GM19452 (cell line): ENCODE measurements at regions not wholly inside any gene's neighbourhood (a gene's known extent, or its start where the extent isn't known, plus 50 kb on each side); places are given as distances from the start of the nearest gene placed in this dataset.

ENCODE experiments used
- ATAC-seq: cut with Tn5 transposase; IDR thresholded peaks from one replicate; pipeline ENCODE4 v1.9.1; 2021; ENCODE audit not compliant: unreplicated experiment

DNA sequence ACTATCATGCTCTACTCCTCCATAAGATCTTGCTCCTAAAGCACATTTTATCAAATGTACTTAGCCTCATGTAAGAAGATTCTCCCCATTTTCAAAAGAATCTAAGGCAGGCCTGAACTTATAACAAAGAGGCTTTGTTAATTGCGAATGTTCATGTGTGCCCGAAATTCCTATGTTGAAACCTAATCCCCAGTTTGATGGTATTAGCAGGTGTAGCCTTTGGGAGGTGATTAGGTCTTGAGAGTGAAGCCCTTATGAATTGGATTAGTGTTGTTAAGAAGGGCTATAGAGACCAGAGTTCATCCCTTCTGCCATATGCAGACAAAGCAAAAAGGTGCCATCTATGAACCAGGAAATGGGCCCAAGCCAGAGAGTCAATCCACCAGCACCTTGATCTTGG, 234.5 kb downstream of the PAX3 start:
- ATAC-seq, result no peak

DNA sequence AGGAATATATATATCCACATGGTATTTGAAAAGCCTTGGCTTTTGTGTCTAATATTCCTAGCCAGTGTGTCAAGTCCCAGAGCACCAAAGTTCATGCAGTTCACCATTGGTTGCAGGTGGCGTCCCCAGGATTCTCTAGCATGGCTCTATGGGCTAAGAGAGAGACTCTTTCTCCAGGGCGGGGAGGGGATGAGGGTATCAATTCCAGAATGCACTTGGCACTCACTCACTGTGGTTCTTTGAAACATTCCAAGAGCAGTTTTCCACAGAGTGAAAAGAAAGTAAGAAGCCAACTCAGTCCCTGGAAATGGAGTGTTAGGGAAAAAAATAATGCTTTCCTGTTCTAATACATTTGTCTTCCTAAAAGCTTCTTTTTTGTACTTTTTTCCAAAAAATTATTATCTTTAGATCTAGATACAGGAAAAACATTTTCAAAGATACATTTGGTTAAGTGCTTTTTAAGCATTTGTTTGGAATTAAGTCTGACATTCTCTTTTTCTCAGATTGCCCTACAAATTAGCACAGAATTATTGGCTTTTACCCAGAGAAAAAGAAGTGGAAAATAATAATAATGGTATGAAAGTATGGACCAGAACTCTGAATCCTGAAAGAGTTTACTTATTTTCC, 239.9 kb downstream of the PAX3 start:
- ATAC-seq, result no peak

DNA sequence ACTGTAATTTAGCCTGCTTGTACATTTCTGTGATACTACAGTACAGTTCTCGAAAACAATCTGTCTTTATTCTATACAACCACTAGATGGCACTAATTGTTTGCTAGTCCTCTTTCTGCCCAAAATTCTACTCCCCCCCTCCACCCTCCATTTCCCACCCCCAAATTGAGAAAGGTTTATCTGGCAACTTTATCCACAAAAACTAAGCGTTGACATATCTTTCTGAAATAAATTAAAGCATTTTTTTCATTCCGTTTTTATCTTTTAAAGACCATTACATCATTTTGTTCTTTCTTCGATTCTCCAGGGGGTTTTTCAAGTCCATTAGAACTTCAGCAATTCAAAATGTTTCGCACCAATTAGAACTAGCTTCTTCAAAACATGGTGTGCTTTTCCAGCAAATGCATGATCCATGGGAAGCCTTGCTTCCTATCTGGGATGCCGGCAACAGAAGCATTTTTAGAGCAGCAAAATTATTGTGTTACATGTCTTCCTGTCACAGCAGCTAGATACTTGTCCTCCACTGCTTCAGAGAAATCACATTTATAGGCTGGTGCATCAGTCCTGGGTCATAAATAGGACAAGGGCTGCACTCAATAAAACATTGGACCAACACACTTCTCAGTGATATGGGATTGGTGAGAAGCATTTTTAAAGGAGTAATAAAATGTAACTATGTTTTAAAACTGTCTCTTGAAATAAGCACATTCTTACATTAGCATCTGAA, 241.3 kb downstream of the PAX3 start:
- no peak for ATAC-seq

DNA sequence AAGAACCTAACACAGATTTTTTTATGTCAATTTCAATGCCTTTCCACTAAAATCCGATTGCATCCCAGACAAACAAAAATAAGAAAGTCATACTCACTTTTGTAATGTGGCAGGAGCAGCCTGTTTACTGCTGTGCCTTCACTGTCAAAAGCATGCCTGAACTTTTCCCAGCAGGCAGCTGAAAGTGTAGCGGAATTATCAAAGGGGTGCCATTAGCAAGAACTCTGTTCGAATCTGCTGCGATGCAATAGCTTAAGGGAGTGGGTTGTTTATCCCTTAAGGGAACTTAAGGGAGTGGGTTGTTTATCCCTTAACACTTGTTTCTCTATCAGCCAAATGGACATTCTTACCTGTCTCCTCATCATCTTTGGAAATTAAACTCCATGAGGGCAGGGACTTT, 243.5 kb downstream of the PAX3 start:
- ATAC-seq, result no peak

DNA sequence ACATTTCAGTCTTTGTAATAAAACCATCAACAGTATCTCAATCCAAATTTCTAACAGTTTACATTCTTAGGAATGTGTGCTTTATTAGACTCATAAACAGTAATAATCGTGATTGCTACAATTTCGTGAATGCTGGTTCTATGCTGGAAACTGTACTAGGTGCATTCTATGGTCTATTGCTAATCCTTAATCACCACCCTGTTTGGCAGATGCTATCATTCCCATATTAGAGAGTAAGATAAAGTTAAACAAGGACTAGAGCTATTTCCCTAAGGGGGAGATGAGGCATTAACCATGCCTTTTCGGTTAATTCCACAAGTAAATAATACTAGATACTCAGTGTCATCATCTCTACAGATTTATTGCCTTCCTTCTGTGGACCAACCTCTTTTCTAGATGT, 244.0 kb downstream of the PAX3 start:
- no peak for ATAC-seq

DNA sequence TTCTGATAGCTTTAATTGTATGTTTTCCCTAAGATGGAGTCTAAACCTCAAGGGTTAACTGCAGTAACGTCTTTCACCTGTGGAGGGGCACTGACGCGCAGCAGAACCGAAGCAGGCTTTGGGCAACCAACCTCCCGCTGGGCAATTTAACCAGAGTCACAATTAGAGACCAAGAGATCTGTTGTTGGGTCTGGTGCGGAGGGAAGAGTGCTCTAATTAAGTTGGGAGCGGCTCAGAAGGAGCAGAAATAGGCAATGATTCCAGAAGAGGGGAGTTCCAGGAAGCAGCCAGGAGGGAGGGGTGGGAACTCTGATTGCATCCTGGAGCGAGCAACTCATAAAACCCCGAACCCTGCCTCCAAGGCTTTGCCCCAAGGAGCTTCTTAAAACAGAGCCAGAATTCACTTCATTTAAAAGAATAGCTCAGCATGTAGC, 245.8 kb downstream of the PAX3 start:
- no peak for ATAC-seq

DNA sequence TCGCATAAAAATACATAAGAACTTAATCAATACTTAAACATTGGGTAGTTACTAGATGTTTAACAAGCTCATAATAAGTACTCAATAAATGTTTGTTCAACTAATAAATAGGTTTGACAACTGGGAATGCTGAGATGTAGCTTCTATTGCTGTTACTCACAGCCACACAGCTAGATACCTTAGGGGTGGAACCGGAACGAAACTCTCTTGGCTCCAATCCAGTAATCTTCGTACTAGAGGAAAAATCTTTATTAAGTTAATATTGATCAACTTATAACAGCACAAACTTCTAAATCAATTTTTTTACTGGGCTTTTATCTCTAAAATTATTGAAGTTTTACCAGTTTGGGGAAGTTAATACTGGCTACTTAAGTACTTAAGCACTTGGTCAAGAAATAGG, 247.8 kb downstream of the PAX3 start:
- ATAC-seq, result no peak

DNA sequence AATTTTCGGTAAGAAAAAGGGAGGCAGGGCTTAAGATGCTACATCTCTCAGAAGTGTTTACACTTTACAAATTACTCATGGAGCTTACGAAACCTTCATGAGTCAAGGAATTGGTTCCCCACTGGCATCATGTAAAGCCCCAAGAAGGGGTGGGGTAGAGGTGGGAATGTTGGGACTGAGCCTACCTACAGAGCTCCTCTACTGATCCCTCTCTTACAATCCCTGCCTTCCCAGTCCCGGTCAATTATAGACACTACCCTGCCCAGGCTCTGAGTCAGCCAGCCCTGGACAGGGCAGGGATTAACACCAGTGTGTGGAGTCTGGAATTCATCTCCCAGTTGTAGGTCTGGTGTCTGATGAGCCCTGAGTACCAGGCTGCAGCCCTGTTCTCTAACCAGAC, 248.9 kb downstream of the PAX3 start:
- no peak for ATAC-seq

DNA sequence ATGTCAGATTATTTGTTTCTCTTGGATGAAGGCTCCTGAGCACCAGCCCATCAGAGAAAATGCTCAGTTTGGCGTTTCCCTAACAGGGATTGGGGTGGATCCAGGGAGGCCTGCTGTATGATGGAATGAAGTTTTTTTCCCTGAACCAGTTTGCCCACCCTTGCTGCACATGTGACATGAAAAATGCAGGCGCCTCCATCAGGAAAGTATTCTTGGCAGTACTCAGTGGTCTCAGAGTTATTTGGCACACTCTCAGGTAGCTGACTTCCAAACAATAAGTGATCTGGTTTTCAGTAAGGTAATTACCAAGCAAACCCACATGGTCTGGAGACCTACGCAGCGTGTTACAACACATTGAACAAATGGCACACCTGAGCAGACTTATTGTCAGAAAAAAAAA, 254.9 kb downstream of the PAX3 start:
- ATAC-seq, result no peak

DNA sequence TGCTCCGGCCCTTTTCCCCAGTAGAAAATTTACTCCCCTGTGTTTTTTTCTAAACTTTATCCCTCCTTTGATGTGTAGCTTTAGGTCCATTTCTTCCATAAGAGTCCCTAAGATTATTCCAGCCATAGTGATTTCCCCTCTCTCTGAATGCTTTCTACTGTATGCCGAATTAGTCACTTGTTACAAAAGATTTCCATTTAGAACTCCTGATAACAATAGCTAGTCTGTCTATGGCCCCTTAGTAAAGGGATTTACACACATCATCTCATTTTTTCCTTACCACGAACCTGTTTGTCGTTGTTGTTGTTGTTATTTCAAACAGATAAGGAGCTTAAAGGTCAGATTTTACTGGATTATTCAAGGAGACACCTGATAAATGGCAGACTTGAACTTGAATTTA, 256.1 kb downstream of the PAX3 start:
- ATAC-seq, result no peak

DNA sequence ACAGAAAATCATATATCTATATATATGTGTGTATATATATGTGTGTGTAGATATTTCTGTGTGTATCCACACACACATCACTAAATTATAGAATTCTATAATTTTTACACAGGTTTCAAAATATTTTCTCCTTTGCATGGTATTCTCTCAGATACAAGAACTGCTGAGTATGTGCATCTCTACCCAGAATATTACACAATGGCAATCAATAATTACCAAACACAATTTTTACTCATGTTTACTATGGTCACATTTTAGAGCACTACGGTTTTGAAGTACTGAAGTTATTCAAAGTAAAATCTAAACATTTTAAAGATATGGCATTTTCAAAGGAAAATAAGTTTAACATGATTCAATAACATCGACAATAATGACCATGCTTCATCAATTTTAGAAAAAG, 258.5 kb downstream of the PAX3 start:
- no peak for ATAC-seq

DNA sequence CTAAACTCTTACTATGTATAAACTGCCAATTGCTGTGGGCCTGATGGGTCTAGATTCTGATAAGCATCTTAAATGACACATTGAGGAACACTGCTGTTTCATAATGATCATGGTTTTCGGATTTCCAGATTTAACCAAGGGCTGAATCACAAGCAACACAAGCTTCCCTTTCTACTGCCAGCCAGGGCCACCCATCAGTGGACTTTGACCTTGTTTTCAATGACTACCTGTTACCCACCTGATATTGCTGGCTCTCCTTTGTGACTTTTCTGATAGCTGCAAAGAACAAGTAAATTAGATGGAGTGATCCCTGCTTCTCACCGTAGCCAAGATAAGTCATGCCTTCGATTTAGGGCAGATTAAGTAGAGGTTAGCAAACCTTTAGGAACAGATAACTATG, 259.0 kb downstream of the PAX3 start:
- no peak for ATAC-seq

DNA sequence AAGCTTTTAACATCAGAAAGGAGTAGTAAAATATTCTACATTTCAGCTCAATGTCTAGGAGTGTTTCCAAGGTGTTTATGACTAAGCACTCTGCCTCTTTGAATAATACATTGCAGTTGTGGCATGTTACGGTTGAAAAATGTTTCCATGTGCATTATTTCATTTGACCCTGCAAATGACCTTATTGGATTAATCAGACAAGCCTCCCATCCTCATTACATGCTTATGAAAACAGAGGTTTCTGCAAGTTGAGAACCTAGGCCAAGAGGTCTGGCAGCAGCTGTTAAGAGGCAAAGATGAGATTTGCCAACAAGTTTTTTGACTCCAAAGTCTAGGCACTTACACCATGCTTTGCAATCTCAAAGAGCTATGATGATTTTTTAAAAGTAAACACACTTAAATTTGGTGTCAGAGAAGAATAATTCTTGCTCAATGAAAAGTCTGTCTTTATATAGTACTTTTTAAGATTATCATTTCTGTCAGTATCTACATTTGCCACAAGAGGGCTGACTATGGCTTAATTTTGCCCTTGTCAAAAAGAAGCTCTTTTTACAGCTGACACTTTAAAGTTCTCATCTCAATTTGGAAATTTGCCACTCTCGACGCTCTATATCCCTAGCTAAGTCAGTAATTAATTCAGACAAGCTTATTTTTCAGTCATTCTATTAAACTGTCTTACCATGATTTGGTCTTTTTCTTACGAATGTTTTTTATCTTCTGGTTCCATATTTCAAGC, 260.6 kb downstream of the PAX3 start:
- ATAC-seq, result no peak

DNA sequence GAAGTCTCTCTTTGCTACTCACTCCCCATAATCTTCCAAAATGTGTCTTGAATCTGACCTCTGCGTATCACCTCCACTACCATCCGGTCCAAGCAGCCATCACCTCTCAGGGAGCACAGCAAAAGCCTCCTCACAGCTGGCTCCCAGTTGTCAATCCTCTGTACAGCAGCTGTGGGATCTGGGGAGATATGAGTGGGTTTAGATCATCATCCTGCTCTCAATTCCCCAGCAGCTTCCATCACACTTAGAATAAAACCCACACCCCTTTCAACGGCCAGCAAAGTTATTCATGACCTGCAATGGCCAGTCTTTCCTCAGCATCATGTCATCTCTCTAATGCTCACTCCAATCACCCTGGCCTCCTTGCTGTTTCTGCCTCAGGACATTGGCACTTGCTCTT, 261.6 kb downstream of the PAX3 start:
- ATAC-seq, result no peak

DNA sequence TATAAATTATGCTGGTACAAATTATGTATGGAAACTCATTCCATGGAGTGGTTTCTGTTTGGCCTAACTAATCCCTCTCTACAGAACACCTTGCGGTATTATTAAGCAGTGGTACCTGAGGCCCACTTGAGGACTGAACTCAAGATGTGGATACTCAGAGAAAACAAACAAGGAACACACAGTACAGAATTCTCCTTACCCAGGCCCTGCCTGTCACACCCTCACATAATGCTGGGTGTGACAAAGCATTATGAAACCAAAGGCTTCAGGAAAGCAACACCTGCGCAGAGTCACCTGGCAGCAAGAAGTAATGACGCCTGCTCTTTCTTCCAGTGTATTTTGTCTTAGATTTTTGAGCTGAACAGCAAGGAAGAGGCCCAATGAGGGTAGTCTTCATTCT, 264.7 kb downstream of the PAX3 start:
- no peak for ATAC-seq

DNA sequence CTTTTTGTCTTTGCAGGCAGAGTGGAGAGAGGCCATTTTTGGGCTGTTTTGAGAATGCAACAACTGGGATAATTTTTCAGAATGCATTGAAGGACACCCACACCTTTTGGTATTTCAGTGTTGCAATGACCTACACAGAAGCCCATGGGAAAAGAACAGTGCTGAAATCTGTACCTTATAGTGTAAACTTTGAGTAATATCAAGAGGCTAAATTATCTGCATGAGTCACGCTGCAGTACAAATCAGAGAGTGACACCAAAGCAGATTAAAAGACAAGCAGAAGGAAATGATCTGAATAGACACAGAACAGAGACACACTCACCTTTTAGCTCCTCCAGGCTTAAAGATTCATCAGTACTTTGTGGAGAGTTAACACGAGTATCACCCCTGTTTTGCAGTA, 265.3 kb downstream of the PAX3 start:
- no peak for ATAC-seq

DNA sequence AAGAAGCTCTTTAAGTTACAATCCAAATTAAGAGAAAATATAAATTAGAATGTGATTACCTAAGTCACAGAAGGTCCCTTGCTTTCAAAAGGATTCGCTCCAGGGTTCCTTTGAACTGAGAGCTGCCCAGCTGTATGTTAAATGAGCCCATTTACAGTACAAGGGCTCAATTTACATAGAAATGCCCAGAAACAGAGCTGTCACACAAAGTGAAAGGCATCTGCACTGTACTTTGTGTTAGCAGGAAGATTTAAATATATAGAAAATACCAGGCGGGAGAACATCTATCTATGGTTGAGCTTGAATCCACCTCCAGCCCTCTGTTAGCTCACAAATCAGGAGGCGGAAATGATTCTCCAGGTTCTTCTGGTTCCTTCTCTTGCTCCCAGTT, 272.9 kb downstream of the PAX3 start:
- ATAC-seq, result no peak

DNA sequence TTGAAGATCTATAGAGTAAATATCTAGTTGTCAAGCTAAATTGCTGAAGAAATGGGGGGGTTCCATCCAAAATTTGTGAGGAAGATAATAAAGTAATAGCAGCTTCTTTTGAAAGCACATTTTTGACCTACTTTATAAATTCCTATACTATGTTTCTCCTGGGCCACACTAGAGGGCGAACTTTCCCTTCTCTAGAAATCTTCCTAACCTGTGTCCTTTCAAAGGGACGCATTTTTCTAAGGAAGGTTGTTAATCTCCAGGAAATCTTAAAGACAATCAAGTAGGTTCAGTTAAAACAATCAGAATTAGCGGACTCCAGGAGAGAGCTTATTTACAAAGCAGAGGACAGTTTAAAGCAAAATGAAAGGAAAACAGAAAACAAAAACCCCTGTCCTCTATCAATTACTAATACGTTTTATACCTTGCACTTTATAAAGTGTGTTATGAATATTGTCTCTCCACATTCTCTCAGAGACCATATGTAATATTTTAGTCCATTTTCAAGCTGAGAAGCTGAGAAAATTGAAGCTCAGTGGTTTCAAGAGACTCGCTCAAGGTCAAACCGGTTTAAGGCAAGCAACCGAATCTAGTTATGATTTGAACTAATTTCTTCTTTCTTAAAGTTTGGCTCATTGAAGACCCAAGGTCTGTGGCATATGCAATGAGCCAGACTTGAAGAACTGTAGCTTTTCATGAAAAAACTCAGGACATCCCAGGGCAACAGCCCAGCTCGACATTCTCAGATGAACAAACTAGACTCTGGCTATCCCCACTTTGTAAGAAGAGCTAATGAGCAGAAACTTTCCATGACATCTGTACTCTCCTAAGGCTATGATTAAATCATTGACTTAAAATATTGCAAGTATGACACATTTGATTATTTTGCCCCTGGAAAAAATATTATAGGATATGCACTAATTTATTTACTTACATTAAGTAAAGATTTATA, 273.6 kb downstream of the PAX3 start:
- no peak for ATAC-seq

DNA sequence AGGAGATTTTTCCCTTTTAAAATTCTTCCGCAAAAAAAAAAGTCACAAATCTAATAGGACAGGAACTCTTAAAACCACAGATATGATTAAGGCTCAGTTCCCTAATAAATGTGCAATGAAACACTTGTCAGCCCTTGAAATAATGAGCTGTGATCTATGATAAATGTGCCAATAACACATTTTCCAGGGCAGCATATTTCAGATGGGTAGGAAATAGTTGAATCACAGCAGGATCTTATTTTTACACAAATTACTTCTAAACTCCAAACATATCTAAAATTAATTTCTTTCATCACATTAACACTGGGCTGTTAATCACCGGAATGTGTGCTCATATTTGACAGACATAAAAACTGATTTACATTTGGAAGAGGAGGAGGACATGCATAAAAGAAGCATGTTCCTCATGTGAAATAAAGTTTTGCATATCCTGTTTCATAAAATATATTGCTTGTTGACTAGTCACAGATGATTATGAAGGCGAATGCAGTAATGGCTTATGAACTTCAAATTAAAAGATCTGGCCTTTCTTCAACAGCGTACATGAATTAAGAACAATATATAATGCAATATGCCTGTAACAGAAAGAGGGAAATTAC, 281.4 kb downstream of the PAX3 start:
- no peak for ATAC-seq

DNA sequence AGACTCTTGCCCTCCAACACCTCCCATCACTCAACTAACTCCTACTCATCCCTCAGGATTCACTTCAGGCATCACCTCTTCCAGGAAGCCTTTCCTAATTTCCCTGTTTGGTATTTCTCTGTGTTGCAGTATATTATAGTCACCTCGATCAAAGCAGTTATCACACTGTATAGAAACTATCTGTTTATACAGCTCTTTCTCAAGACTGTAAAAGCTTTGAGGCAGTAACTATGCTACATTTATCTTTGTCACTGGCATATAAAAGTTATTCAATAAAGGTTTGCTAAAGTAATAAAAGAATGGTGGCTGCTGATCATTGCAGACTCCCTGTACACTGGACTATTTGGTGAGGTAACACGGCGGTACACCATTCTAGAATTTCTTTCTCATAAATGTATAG, 284.9 kb downstream of the PAX3 start:
- no peak for ATAC-seq

DNA sequence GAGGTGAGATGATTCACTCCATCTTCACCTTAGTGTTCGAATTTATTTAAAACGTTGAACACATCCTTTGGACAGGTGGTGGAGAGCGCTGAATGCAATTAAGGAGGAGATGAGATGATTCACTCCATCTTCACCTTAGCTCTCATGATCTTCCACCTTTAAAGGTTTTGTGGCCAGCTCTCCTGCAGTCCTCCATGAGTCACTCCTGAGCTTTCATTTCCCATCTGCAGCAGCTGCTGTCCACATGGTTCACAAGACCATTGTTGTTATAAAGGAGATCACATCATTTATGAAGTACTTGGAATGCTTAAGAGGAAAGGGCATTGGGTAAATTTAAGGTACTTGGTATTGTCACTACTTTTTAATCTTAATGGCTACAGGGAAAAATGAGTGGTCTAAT, 298.5 kb downstream of the PAX3 start:
- ATAC-seq, result no peak
